A673 (cell line): ENCODE measurements at regions not wholly inside any gene's neighbourhood (a gene's known extent, or its start where the extent isn't known, plus 50 kb on each side); places are given as distances from the start of the nearest gene placed in this dataset.

Experiments used
- BruUV-seq: library from RNA; stranded (reverse); fragments of 400-500 nt; replicated peaks from 2 replicates; lab custom pipeline; 2021; lab: Mats Ljungman, UMichigan
- CTCF ChIA-PET: fragments of 300-600 bp; sonication (Branson Sonifier 250); formaldehyde crosslinking; loops from one replicate; lab custom pipeline; 2022; ENCODE audit warnings: antibody characterized with exemption; lab: Charles Lee
- POLR2A ChIA-PET: fragments of 300-600 bp; sonication (Branson Sonifier 250); formaldehyde crosslinking; loops from one replicate; lab custom pipeline; 2022; ENCODE audit warnings: antibody characterized with exemption; ENCODE audit not compliant: low non-redundant PET; lab: Charles Lee
- DNase-seq: peaks from one replicate; pipeline ENCODE4 v3.0.0-alpha.2; 2015; ENCODE audit warnings: low spot score
- H3K27ac ChIP-seq: fragments of 200-600 bp; sonication (generic); 2 replicates; pipeline ENCODE4 v1.5.1; 2016; ENCODE audit warnings: mixed run types, low read depth, mild to moderate bottlenecking, mixed read lengths, antibody characterized with exemption, low read length; ENCODE audit not compliant: poor library complexity, severe bottlenecking
- H3K27me3 ChIP-seq: fragments of 200-600 bp; sonication (generic); replicated peaks from 2 replicates; pipeline ENCODE4 v1.6.1; 2017; ENCODE audit warnings: mixed run types, low read depth, mild to moderate bottlenecking, mixed read lengths, antibody characterized with exemption, low read length; ENCODE audit not compliant: insufficient read depth, poor library complexity
- H3K36me3 ChIP-seq: fragments of 200-600 bp; sonication (generic); 2 replicates; pipeline ENCODE4 v1.6.1; 2016; ENCODE audit warnings: mixed run types, mild to moderate bottlenecking, mixed read lengths, antibody characterized with exemption, low read length; ENCODE audit not compliant: insufficient read depth, poor library complexity, severe bottlenecking
- H3K4me1 ChIP-seq: fragments of 200-600 bp; sonication (generic); 2 replicates; pipeline ENCODE4 v1.6.1; 2017; ENCODE audit warnings: mixed run types, mild to moderate bottlenecking, mixed read lengths, antibody characterized with exemption, low read length; ENCODE audit not compliant: insufficient read depth, poor library complexity, severe bottlenecking
- H3K4me3 ChIP-seq: fragments of 200-600 bp; sonication (generic); 2 replicates; pipeline ENCODE4 v1.5.1; 2016; ENCODE audit warnings: low read depth, mixed run types, mild to moderate bottlenecking, mixed read lengths, low read length; ENCODE audit not compliant: poor library complexity, severe bottlenecking
- H3K9me3 ChIP-seq: fragments of 200-600 bp; sonication (generic); 2 replicates; pipeline ENCODE4 v1.6.1; 2016; ENCODE audit warnings: mixed run types, low read depth, mild to moderate bottlenecking, mixed read lengths, antibody characterized with exemption, low read length; ENCODE audit not compliant: poor library complexity, severe bottlenecking
- CTCF ChIP-seq: fragments of 300-800, 200-600 bp; sonication (generic); conservative IDR thresholded peaks from 2 replicates; pipeline ENCODE4 v1.5.1; 2017; ENCODE audit warnings: low read depth, mild to moderate bottlenecking, antibody characterized with exemption, low read length, moderate library complexity, mixed read lengths
- EZH2 ChIP-seq: fragments of 200-600 bp; sonication (generic); IDR thresholded peaks from 2 replicates; pipeline ENCODE4 v1.6.1; 2017; ENCODE audit warnings: borderline replicate concordance, low read depth, mild to moderate bottlenecking, mixed read lengths, antibody characterized with exemption, low read length; ENCODE audit not compliant: poor library complexity, severe bottlenecking
- intact Hi-C: fragments of 100-400 bp; cut with micrococcal nuclease; formaldehyde crosslinking; loops from one replicate; pipeline ENCODE4 v1.10.0; 2022; ENCODE audit not compliant: unreplicated experiment

- no peak for TF ChIP-seq CTCF
- TF ChIP-seq EZH2 = no peak
- intact Hi-C loops = no loop called here
- Histone ChIP-seq H3K9me3 (no peaks in the 10 kb centered on the region), H3K4me3 (no peak overlapping the region), H3K27me3 (no peaks in the 10 kb centered on the region), H3K27ac (no peak overlapping the region), H3K4me1 (no peaks in the 10 kb centered on the region), H3K36me3 (no peaks in the 10 kb centered on the region)
- BruUV-seq = no TSS peak
- ChIA-PET POLR2A (no interaction called here), CTCF (no interaction called here)
- DNase-seq = no peak
These were observed 221.1 kb upstream of the RORB start for GRCh38 chr9:74275872-74276508.

- Histone ChIP-seq H3K4me1 (no peaks in the 10 kb centered on the region), H3K27me3 (no peaks in the 10 kb centered on the region), H3K9me3 (no peaks in the 10 kb centered on the region), H3K36me3 (no peaks in the 10 kb centered on the region), H3K4me3 (no peak overlapping the region), H3K27ac (no peak overlapping the region)
- ChIA-PET POLR2A (no interaction called here), CTCF (no interaction called here)
- BruUV-seq = no TSS peak
- intact Hi-C loops = no loop called here
- no peak for TF ChIP-seq EZH2
- TF ChIP-seq CTCF = no peak
- DNase-seq = no peak
These were observed 219.6 kb upstream of the RORB start for GRCh38 chr9:74277532-74277931.

DNA sequence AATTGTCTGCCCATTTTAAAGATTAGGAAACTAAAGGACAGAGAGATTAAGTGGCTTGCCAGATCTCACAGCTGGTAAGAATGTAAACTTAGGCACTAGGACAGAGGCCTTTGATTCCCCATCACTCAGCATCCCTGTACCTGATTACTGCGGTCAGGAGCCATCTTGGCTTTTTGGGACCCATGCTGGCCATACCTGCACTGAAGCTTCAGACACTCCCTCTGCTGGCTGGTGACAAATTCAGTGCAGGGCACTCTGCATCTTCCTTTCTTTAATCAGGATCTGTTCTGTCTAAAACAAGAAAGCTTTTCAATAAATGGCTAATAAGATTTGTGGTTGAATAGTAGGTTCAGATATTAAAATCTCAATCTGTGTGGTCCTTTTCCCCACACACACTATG is 215.5 kb upstream of the RORB start:
- Histone ChIP-seq H3K9me3 (no peaks in the 10 kb centered on the region), H3K36me3 (no peaks in the 10 kb centered on the region), H3K4me1 (no peaks in the 10 kb centered on the region), H3K27me3 (no peaks in the 10 kb centered on the region), H3K27ac (no peak overlapping the region), H3K4me3 (no peak overlapping the region)
- POLR2A ChIA-PET = no interaction called here
- TF ChIP-seq EZH2 = no peak
- no peak for TF ChIP-seq CTCF
- intact Hi-C loops = no loop called here
- BruUV-seq = no TSS peak
- CTCF ChIA-PET = no interaction called here
- no peak for DNase-seq
